Neural progenitor cell (in vitro differentiated cells): ENCODE measurements at regions not wholly inside any gene's neighbourhood (a gene's known extent, or its start where the extent isn't known, plus 50 kb on each side); places are given as distances from the start of the nearest gene placed in this dataset.

Experiments
- CTCF ChIP-seq: fragments of 200-600 bp; sonication (generic); IDR thresholded peaks from 2 replicates; pipeline ENCODE4 v1.5.1; 2017; ENCODE audit warnings: antibody characterized with exemption, mild to moderate bottlenecking
- EZH2phosphoT487 ChIP-seq: fragments of 200-600 bp; sonication (generic); IDR thresholded peaks from 2 replicates; pipeline ENCODE4 v1.6.1; 2017; ENCODE audit warnings: antibody characterized with exemption

GRCh38 chr2:64721320-64721623 is 67.6 kb upstream of the SERTAD2 start:
- no peak for TF ChIP-seq EZH2phosphoT487
- TF ChIP-seq CTCF: no peak
